ENCODE measurements at regions not wholly inside any gene's neighbourhood (a gene's known extent, or its start where the extent isn't known, plus 50 kb on each side); places are given as distances from the start of the nearest gene placed in this dataset.

GRCh38 chr10:55311848-55312635 lies 511.0 kb upstream of the PCDH15 start:
- Histone ChIP-seq H3K36me3 (no peaks in the 10 kb centered on the region), H3K4me1 (no peaks in the 10 kb centered on the region), H3K4me3 (no peak overlapping the region), H3K27ac (no peak overlapping the region), H3K9me3 (no peaks in the 10 kb centered on the region), H3K27me3 (no peaks in the 10 kb centered on the region)
- DNase-seq = no peak
- 76 to 85% methylated on average over 4 of the region's 4 CpGs for WGBS, 2 donors
- intact Hi-C loops (cut with DNase I) = no loop called here
- TF ChIP-seq POLR2A (IDR thresholded peaks at IDR 0.05) (no peak), POLR2AphosphoS5 (IDR thresholded peaks at IDR 0.05) (no peak), CTCF (IDR thresholded peaks at IDR 0.05) (no peak), EP300 (IDR thresholded peaks at IDR 0.05) (no peak)

DNA sequence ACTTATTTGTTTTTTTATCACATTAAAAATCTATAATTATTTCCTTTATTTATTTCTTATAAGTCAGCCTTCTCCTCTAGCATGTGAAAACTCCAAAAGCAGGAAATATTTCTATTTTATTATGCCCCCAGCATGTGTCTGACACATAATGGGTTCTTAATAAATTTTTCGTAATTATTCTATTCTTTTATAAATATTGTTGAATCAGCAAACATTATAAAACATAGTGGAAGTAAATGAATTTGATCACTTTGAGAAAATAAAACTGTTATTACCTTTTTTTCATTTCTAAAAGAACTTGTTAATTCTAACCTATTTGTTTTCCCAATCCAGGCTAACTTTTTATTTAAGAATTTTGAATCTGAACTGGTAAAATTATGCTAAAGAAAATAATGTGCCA lies 509.1 kb upstream of the PCDH15 start:
- no peak for DNase-seq
- H3K27ac ChIP-seq = no peak overlapping the region
- H3K36me3 ChIP-seq = no peaks in the 10 kb centered on the region
- H3K4me1 ChIP-seq = no peaks in the 10 kb centered on the region
- no peaks in the 10 kb centered on the region for H3K27me3 ChIP-seq
- H3K9me3 ChIP-seq = no peaks in the 10 kb centered on the region
- WGBS, 2 donors = 76 to 92% methylated on average over 1 of the region's 1 CpG
- no peak for TF ChIP-seq CTCF (IDR thresholded peaks at IDR 0.05)
- no peak for TF ChIP-seq POLR2AphosphoS5 (IDR thresholded peaks at IDR 0.05)
- TF ChIP-seq EP300 (IDR thresholded peaks at IDR 0.05) = no peak
- TF ChIP-seq POLR2A (IDR thresholded peaks at IDR 0.05) = no peak
- intact Hi-C loops (cut with DNase I) = no loop called here
- H3K4me3 ChIP-seq = no peak overlapping the region

- H3K27me3 ChIP-seq = no peaks in the 10 kb centered on the region
- DNase-seq = no peak
- no peaks in the 10 kb centered on the region for H3K36me3 ChIP-seq
- no peak overlapping the region for H3K27ac ChIP-seq
- intact Hi-C loops (cut with DNase I) = no loop called here
- H3K9me3 ChIP-seq = no peaks in the 10 kb centered on the region
- H3K4me1 ChIP-seq = no peaks in the 10 kb centered on the region
- no peak overlapping the region for H3K4me3 ChIP-seq
- TF ChIP-seq CTCF (IDR thresholded peaks at IDR 0.05) = no peak
Measured at GRCh38 chr10:55305285-55305684, 504.3 kb upstream of the PCDH15 start.

DNA sequence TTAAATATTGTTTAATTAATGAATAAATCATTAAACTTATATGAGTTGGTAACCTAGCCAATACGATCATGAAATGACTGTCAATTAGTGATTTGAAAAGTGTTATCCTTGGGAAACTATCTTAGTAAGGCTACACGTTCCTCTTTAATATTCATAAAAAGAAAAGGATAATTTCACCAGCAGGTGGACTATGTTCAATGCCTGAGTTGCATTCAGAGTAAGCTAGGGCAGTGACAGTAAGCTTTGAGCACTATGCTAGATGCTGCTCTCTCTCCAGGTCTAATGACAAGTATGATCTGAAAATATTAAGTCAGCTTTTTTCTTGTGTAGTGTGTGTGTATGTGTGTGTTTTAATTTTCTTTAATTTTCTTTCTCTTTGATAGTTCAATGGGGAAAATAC lies 486.3 kb upstream of the PCDH15 start:
- no peaks in the 10 kb centered on the region for H3K27me3 ChIP-seq
- no peaks in the 10 kb centered on the region for H3K4me1 ChIP-seq
- H3K4me3 ChIP-seq = no peak overlapping the region
- H3K36me3 ChIP-seq = no peaks in the 10 kb centered on the region
- no peak overlapping the region for H3K27ac ChIP-seq
- 46 to 59% methylated on average over 2 of the region's 2 CpGs for WGBS, 2 donors
- H3K9me3 ChIP-seq = no peaks in the 10 kb centered on the region
- TF ChIP-seq CTCF (IDR thresholded peaks at IDR 0.05) (no peak), POLR2AphosphoS5 (IDR thresholded peaks at IDR 0.05) (no peak), POLR2A (IDR thresholded peaks at IDR 0.05) (no peak), EP300 (IDR thresholded peaks at IDR 0.05) (no peak)
- DNase-seq = no peak
- intact Hi-C loops (cut with DNase I) = no loop called here

- 71 to 81% methylated on average over 5 of the region's 5 CpGs for WGBS, 2 donors
- no peak overlapping the region for H3K27ac ChIP-seq
- TF ChIP-seq POLR2A (IDR thresholded peaks at IDR 0.05) (no peak), EP300 (IDR thresholded peaks at IDR 0.05) (no peak), CTCF (IDR thresholded peaks at IDR 0.05) (no peak)
- intact Hi-C loops (cut with DNase I) = no loop called here
- no peak overlapping the region for H3K4me3 ChIP-seq
- H3K4me1 ChIP-seq = no peaks in the 10 kb centered on the region
- DNase-seq = no peak
- no peaks in the 10 kb centered on the region for H3K36me3 ChIP-seq
- H3K9me3 ChIP-seq = no peaks in the 10 kb centered on the region
- H3K27me3 ChIP-seq = peaks cover 0 to 5% (median 0%) of the 10 kb centered on the region in 3 donors
Measured at GRCh38 chr10:55283031-55283430, 482.0 kb upstream of the PCDH15 start.

All from sigmoid colon (tissue), 6 donors.